ENCODE measurements at regions not wholly inside any gene's neighbourhood (a gene's known extent, or its start where the extent isn't known, plus 50 kb on each side); places are given as distances from the start of the nearest gene placed in this dataset.

GRCh38 chr6:40946738-40947301 is 92.2 kb downstream of the UNC5CL start:
- TF ChIP-seq POLR2A (IDR thresholded peaks at IDR 0.05) (no peak), CTCF (IDR thresholded peaks at IDR 0.05) (no peak)

All from right lobe of liver (tissue), 4 donors.